Prostate gland (tissue), 2 donors: ENCODE measurements at regions not wholly inside any gene's neighbourhood (a gene's known extent, or its start where the extent isn't known, plus 50 kb on each side); places are given as distances from the start of the nearest gene placed in this dataset.

Experiments used
- DNase-seq: peaks from one replicate; pipeline ENCODE4 v3.0.0-alpha.2; 2019; ENCODE audit warnings: low spot score
- H3K27ac ChIP-seq, 2 donors: fragments of 200-600 bp; sonication (generic); 2 replicates each; pipeline ENCODE4 v1.5.1; 2017 to 2019
- H3K27me3 ChIP-seq: fragments of 200-600 bp; sonication (generic); replicated peaks from 2 replicates; pipeline ENCODE4 v1.5.1; 2019; ENCODE audit not compliant: insufficient read depth
- H3K36me3 ChIP-seq, 2 donors: fragments of 200-600 bp; sonication (generic); 1 replicate in 1 of 2; 2 replicates in 1 of 2; pipeline versions ENCODE4 v1.5.1 to v1.8.1; 2017 to 2019
- H3K4me1 ChIP-seq: fragments of 200-600 bp; sonication (generic); replicated peaks from 2 replicates; pipeline ENCODE4 v1.5.1; 2019
- H3K4me3 ChIP-seq, 2 donors: fragments of 200-600 bp; sonication (generic); 2 replicates each; pipeline ENCODE4 v1.5.1; 2017 to 2019
- H3K9me3 ChIP-seq: fragments of 200-600 bp; sonication (generic); 2 replicates; pipeline ENCODE4 v1.5.1; 2017
- POLR2A ChIP-seq: fragments of 450-650 bp; IDR thresholded peaks from one replicate; pipeline ENCODE4 v1.6.1; 2016; ENCODE audit warnings: antibody characterized with exemption, mild to moderate bottlenecking
- POLR2AphosphoS5 ChIP-seq: sonication (generic); formaldehyde crosslinking; IDR thresholded peaks from one replicate; pipeline ENCODE4 v1.6.1; 2017; ENCODE audit warnings: antibody characterized with exemption
- WGBS: methylation state at CpG from one replicate; pipeline ENCODE4 v1.1.5; 2018; 5-methylcytosine and 5-hydroxymethylcytosine counted together
- intact Hi-C: fragments of 100-400 bp; cut with DNase I; formaldehyde crosslinking; loops from one replicate; pipeline ENCODE4 v1.14.2; 2022
- TF ChIP-seq, protein P1 (sequence below), 4 experiments: fragments of 200-600 bp in 2 of 4; fragments of 450-650 bp in 2 of 4; sonication (generic) in 2 of 4; IDR thresholded peaks; 1 replicate in 3 of 4; 2 replicates in 1 of 4; pipeline ENCODE4 v1.5.1; 2016 to 2019; ENCODE audit warnings: antibody characterized with exemption in 4 of 4, mild to moderate bottlenecking in 2 of 4, moderate library complexity in 2 of 4

DNA sequence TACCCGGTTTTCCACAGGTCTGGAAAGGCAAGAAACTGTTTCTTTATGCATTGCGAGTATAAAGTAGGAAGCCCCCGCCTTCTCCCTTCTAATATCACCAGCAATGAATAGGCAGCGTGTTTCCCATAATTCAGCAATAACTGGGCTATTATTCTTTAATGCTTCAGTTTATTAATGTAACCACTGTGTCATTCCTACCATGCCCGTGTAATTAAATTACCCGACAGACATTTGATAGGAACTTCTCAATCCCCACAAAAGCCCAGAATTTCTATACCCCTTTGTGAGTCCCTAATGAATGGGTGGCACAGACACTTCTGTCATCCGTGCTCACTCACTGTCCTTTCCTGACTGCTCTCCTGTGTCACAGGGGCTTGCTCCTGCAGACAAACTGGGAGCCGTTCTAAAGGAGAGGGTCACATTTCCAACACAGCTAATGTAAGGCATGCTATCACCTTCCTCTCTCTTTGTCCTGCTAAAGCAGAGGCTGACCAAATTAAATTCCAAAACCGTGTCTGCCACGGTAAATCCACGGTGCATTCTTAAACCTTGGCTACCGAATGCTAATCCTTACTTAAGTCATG is 108.5 kb upstream of the MID1 start:
- 62% methylated on average over 12 of the region's 12 CpGs for WGBS
- DNase-seq, result no peak
- no peaks in the 10 kb centered on the region for H3K36me3 ChIP-seq
- H3K9me3 ChIP-seq, result no peaks in the 10 kb centered on the region
- H3K4me3 ChIP-seq, result no peak overlapping the region
- H3K27me3 ChIP-seq, result no peaks in the 10 kb centered on the region
- TF ChIP-seq POLR2A (no peak), POLR2AphosphoS5 (no peak)
- TF ChIP-seq, protein P1, sequence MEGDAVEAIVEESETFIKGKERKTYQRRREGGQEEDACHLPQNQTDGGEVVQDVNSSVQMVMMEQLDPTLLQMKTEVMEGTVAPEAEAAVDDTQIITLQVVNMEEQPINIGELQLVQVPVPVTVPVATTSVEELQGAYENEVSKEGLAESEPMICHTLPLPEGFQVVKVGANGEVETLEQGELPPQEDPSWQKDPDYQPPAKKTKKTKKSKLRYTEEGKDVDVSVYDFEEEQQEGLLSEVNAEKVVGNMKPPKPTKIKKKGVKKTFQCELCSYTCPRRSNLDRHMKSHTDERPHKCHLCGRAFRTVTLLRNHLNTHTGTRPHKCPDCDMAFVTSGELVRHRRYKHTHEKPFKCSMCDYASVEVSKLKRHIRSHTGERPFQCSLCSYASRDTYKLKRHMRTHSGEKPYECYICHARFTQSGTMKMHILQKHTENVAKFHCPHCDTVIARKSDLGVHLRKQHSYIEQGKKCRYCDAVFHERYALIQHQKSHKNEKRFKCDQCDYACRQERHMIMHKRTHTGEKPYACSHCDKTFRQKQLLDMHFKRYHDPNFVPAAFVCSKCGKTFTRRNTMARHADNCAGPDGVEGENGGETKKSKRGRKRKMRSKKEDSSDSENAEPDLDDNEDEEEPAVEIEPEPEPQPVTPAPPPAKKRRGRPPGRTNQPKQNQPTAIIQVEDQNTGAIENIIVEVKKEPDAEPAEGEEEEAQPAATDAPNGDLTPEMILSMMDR (IDR thresholded peaks at IDR 0.05), result no peak
- intact Hi-C loops, result loop anchor here (10.0 kb wide), 1 partner anchor 376 kb away; no protein-coding TSS in a partner anchor
- no peaks in the 10 kb centered on the region for H3K4me1 ChIP-seq
- no peak overlapping the region for H3K27ac ChIP-seq

- DNase-seq, result no peak
Measured at GRCh38 chrX:10739426-10739825, 119.0 kb upstream of the MID1 start.

DNA sequence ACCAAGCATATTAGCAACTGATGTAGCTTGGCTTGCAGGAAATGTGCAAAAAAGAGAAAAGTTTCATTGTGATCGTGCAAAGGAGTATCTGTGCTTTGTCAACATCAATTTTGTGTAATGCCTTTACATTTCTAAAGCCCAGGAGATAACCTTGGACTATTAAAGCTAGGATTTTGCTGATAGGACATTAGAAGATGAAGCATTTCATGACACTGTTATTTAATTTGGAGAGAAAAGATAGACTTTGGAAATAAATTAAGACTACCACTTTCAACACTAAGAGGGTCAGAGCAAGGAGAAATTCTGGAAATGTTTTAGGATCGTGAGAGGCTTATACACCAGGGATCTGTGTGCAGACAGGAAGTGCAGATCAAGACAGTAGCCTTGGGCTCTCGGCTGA is 120.6 kb upstream of the MID1 start:
- H3K4me3 ChIP-seq, result no peak overlapping the region
- H3K27me3 ChIP-seq, result no peaks in the 10 kb centered on the region
- no peaks in the 10 kb centered on the region for H3K36me3 ChIP-seq
- no peak for DNase-seq
- TF ChIP-seq POLR2A (no peak), POLR2AphosphoS5 (no peak)
- TF ChIP-seq, protein P1 (IDR thresholded peaks at IDR 0.05), result no peak
- 67% methylated on average over 3 of the region's 3 CpGs for WGBS
- H3K4me1 ChIP-seq, result no peaks in the 10 kb centered on the region
- H3K27ac ChIP-seq, result no peak overlapping the region
- no peaks in the 10 kb centered on the region for H3K9me3 ChIP-seq
- intact Hi-C loops, result no loop called here

More at GRCh38 chrX:10739426-10739825, 119.0 kb upstream of the MID1 start:
- no peaks in the 10 kb centered on the region for H3K36me3 ChIP-seq
- intact Hi-C loops, result no loop called here
- no peaks in the 10 kb centered on the region for H3K9me3 ChIP-seq
- no peak overlapping the region for H3K4me3 ChIP-seq
- 90% methylated on average over 1 of the region's 1 CpG for WGBS
- H3K27ac ChIP-seq, result no peak overlapping the region
- H3K27me3 ChIP-seq, result no peaks in the 10 kb centered on the region
- no peaks in the 10 kb centered on the region for H3K4me1 ChIP-seq
- TF ChIP-seq POLR2AphosphoS5, result no peak
- no peak for TF ChIP-seq POLR2A
- TF ChIP-seq, protein P1 (IDR thresholded peaks at IDR 0.05), result no peak

GRCh38 chrX:10741550-10741949 is 121.2 kb upstream of the MID1 start:
- 35% methylated on average over 2 of the region's 2 CpGs for WGBS
- Histone ChIP-seq H3K36me3 (no peaks in the 10 kb centered on the region), H3K27ac (no peak overlapping the region), H3K9me3 (no peaks in the 10 kb centered on the region), H3K27me3 (no peaks in the 10 kb centered on the region), H3K4me3 (no peak overlapping the region), H3K4me1 (no peaks in the 10 kb centered on the region)
- no peak for DNase-seq
- TF ChIP-seq, protein P1 (IDR thresholded peaks at IDR 0.05), result no peak
- no peak for TF ChIP-seq POLR2A
- TF ChIP-seq POLR2AphosphoS5, result no peak
- intact Hi-C loops, result no loop called here

GRCh38 chrX:10743476-10743875 is 123.1 kb upstream of the MID1 start:
- no peak overlapping the region for H3K4me3 ChIP-seq
- TF ChIP-seq, protein P1 (IDR thresholded peaks at IDR 0.05), result no peak
- TF ChIP-seq POLR2AphosphoS5 (no peak), POLR2A (no peak)
- 88% methylated on average over 2 of the region's 2 CpGs for WGBS

More at GRCh38 chrX:10743476-10743875, 123.1 kb upstream of the MID1 start:
- Histone ChIP-seq H3K27ac (no peak overlapping the region), H3K27me3 (no peaks in the 10 kb centered on the region), H3K36me3 (no peaks in the 10 kb centered on the region), H3K4me1 (no peaks in the 10 kb centered on the region), H3K9me3 (no peaks in the 10 kb centered on the region)
- DNase-seq, result no peak
- intact Hi-C loops, result no loop called here
